CMK (cell line): ENCODE measurements at regions not wholly inside any gene's neighbourhood (a gene's known extent, or its start where the extent isn't known, plus 50 kb on each side); places are given as distances from the start of the nearest gene placed in this dataset.
"Not testable (repeated sequence)": the region's sequence is repeated elsewhere in the genome, so short reads cannot be mapped to it uniquely, and the experiment has no call there.

Experiments
- DNase-seq: peaks from one replicate; pipeline ENCODE4 v3.0.0-alpha.2; 2010; ENCODE audit warnings: low read depth

DNA sequence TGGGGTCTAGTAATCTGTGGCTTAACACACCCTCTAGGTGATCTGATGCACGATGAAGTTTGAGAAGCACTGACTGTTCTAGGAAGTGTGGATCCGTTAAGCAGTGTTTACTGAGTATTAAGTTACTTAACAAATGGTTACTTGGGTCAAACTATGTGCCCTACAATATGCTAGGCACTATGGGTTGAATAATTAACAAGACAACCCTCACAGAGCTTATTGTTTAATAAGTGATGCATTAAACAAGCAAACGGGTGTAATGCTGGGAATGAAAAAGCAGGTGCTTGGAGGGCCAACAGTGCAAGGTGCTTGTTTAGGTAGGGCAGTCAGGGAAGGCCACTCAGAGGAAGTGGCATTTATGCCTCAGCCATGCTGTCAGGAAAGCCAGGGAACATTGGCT is 378.0 kb upstream of the PODXL start:
- no peak for DNase-seq

DNA sequence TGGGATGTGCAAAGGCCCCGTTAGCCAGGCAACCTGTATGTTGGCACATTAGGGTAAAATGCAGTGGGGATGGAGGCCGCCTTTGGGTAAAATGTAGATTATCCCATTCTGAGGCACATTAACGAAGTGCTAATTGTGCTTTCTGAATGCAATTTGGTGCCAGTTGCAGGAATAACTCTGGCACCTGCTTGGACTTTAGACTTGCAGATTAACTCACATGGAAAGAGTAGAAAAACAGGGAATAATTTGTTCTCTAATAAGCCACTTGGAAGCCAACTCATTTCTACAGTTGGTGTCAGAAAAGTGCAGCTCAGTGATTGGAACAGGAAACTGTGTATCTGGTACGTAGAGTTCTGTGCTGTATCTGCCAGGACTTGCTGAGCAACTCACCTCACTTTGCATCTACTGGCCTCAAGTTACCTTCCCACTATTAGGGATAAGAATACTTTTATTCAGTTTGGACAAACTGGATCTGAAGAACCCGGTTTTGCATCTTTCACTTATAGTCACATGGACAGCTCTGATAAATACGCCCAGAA is 377.4 kb upstream of the PODXL start:
- DNase-seq, result no peak

DNA sequence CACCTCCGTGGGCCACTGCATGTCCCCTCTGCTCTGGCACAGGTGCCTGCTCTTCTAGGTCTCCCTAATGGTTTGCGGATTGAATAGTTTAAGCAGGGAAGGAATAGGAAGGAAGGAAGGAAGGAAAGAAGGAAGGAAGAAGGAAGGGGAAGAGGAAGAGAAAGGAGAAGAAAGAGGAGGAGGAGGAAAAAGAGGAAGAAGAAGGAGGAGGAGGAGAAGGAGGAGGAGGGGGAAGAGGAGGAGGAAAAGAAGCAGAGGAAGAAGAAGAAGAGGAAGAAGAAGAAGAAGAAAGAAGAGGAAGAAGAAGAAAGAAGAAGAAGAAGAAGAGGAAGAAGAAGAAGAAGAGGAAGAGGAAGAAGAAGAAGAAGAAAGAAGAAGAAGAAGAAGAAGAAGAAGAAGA is 376.8 kb upstream of the PODXL start:
- DNase-seq, result not testable (repeated sequence)

DNA sequence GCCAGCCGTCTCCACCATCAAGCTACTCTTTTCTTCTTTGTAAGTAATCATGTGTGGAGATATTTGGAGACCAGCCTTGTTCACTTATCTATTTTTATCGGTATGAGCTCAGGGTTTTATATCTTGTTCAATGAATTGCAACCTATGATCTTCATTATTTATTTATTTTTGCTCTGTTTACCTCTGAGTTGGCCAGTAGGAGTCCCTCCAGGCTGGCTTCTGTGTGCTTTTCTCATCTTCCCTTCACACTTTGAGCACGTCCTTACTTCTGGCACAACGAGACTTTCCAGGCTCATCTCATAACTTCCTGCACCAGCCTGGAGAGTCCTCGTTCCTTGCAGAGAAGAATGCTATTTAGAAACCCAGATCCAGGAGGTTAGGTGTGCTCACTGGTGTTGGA is 375.8 kb upstream of the PODXL start:
- no peak for DNase-seq

GRCh38 chr7:131931370-131931769 is 374.9 kb upstream of the PODXL start:
- no peak for DNase-seq

DNA sequence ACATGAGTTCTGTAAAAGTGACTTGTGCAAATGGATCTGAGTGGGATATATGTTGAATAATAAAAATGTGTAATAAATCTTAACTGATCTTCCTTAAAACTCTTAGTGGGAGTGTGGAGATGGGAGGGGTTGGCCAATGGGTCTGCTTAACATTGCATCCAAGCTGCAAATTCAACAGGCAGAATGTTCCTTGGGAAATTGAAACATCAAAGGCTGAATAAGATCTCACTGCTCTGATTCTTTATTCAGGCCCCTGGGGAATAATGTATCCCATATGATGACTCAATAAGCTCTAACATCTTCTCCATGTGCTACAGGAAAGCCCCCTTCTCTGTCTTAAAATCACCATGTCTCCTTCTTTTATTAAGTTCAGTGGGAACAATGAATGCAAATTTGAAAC is 373.2 kb upstream of the PODXL start:
- no peak for DNase-seq

GRCh38 chr7:131927770-131928423 is 371.5 kb upstream of the PODXL start:
- DNase-seq, result no peak

- no peak for DNase-seq
Observed at GRCh38 chr7:131925636-131926035, 369.2 kb upstream of the PODXL start.

- no peak for DNase-seq
Observed at GRCh38 chr7:131924857-131925256, 368.4 kb upstream of the PODXL start.

GRCh38 chr7:131922948-131923347 is 366.5 kb upstream of the PODXL start:
- not testable (repeated sequence) for DNase-seq

- DNase-seq, result no peak
Observed at GRCh38 chr7:131921016-131921415, 364.6 kb upstream of the PODXL start.

GRCh38 chr7:131919920-131920709 is 363.7 kb upstream of the PODXL start:
- no peak for DNase-seq

DNA sequence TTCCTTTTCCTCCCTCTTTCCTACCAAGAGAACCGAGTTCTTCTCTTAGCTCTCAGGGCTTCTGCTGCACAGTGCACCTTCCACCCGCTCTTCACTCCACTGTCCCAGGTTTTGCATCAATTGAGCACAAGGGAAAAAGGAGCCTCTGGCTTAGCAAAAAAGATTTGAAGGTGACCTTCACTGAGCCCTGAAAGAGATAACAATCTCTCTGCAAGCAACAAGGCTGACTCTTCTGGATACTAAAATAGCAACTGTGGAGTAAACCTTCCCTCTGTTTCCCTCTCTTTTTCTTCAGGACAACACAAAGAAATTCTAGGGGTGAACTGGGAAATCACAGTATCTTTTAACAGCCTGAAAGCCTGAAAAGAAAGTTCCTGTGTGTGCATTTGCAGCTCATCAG is 354.7 kb upstream of the PODXL start:
- no peak for DNase-seq

- no peak for DNase-seq
Observed at GRCh38 chr7:131909151-131909768, 352.8 kb upstream of the PODXL start.

DNA sequence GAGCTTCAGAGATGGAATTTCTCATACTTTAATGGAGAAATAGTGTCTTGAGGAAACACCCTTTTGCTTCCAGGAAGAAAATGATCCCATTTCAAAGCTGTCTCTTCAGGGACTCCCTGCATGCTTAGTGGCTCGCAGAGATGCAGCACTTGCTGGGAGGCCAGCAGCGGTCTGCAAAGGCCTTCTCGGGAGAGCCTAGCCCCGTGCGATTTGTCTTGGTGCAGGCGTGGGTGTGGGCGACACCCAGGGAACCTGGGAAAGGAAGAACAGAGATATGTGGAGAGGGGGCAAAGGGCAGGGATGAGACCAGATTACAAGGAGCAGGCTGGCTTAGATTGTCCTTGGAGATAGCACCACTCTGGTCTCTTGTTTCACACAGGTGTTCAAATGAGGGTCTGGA is 352.3 kb upstream of the PODXL start:
- no peak for DNase-seq

- no peak for DNase-seq
Observed at GRCh38 chr7:131905471-131905973, 349.1 kb upstream of the PODXL start.

DNA sequence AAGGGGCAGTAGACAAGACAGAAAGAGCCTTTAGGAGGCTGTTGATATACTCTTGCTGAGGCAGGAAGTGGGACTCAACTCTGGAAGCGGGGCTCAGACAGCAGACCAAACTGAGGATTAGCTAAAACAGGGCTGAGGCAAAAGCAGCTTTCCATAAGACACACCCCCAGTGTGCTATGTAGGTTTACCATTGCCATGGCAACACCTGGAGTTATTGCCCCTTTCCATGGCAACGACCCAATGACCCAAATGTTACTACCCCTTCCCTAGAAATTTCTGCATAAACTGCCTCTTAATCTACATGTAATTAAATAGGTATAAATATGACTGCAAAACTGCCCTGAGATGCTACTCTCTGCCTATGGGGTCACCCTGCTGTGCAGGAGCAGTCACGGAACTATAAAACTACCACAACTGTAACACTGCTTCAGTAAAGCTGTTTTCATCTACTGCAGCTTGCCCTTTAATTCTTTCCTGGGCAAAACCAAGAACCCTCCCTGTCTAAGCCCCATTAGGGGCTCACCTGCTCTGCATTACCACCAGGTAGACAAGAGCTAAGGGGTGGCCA is 348.4 kb upstream of the PODXL start:
- DNase-seq, result no peak

GRCh38 chr7:131903315-131903714 is 346.9 kb upstream of the PODXL start:
- no peak for DNase-seq

DNA sequence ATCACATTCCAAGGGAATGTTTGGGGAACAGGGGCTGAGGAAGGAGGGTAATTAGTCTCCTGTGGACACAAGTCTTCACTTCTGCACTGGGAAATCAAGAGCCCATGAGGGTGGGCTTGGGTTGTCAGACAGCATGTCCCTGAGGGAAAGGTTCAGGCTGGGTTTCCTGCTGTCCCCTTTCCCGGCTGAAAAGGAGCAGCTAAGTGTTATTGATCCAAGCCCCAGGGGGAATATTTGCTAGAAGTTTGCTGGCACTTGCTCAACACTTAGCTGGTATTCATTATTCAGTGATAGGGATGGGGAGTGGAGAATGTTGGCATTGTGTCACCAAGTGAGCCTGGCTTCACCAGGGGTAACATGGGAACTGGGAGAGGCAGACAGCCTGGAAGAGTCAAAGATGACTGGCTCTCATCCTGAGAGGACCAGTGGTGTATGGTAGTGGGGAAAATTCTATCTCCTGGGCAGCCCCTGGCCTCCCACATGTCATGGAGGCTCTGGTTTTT is 344.4 kb upstream of the PODXL start:
- no peak for DNase-seq

GRCh38 chr7:131899271-131900030 is 343.0 kb upstream of the PODXL start:
- DNase-seq, result peak; percentile 3

GRCh38 chr7:131898418-131898817 is 342.0 kb upstream of the PODXL start:
- DNase-seq, result no peak

DNA sequence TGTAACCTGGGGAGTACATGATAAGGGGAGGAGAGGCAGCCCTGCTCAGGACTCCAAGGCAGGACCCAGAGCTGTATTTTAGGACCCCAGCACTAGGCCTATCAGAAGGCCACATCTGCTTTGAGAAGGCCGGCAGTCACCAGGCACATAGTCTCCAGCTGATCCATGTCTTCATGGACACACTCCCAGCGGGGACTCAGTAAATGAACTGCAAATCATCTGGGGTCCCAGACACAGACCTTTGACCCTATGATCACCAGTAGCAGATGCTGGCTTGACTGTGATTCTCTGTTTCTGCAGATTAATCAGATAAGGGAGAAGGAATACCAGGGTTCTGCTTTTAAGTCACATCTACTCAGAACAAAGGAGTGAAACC is 341.4 kb upstream of the PODXL start:
- no peak for DNase-seq
